ENCODE measurements at regions not wholly inside any gene's neighbourhood (a gene's known extent, or its start where the extent isn't known, plus 50 kb on each side); places are given as distances from the start of the nearest gene placed in this dataset.

GRCh38 chr6:3523966-3524365 is 67.1 kb upstream of the SLC22A23 start:
- no peak for TF ChIP-seq EP300 (IDR thresholded peaks at IDR 0.05)
- TF ChIP-seq POLR2AphosphoS5 (IDR thresholded peaks at IDR 0.05) = no peak
- TF ChIP-seq CTCF (IDR thresholded peaks at IDR 0.05) = no peak
- TF ChIP-seq POLR2A (IDR thresholded peaks at IDR 0.05) = no peak
- no peak overlapping the region for H3K4me3 ChIP-seq
- 87 to 94% (median 89%) methylated on average over 7 of the region's 7 CpGs for WGBS, 5 donors

GRCh38 chr6:3523271-3523670 is 66.4 kb upstream of the SLC22A23 start:
- intact Hi-C loops (cut with DNase I; ENCODE audit: low total_unique reads) = no loop called here
- TF ChIP-seq CTCF (IDR thresholded peaks at IDR 0.05) (no peak), EP300 (IDR thresholded peaks at IDR 0.05) (no peak), POLR2A (IDR thresholded peaks at IDR 0.05) (no peak), POLR2AphosphoS5 (IDR thresholded peaks at IDR 0.05) (no peak)
- WGBS, 5 donors = 39 to 60% (median 46%) methylated on average over 5 of the region's 5 CpGs
- Histone ChIP-seq H3K27ac (no peak overlapping the region), H3K27me3 (peaks cover 0 to 23% (median 0%) of the 10 kb centered on the region in 3 donors), H3K4me3 (no peak overlapping the region), H3K4me1 (no peaks in the 10 kb centered on the region), H3K9me3 (no peaks in the 10 kb centered on the region), H3K36me3 (no peaks in the 10 kb centered on the region)
- no peak for DNase-seq

More at GRCh38 chr6:3523966-3524365, 67.1 kb upstream of the SLC22A23 start:
- DNase-seq = no peak
- Histone ChIP-seq H3K27ac (no peak overlapping the region), H3K4me1 (no peaks in the 10 kb centered on the region), H3K27me3 (peaks cover 0 to 17% (median 0%) of the 10 kb centered on the region in 3 donors), H3K9me3 (no peaks in the 10 kb centered on the region), H3K36me3 (no peaks in the 10 kb centered on the region)
- intact Hi-C loops (cut with DNase I; ENCODE audit: low total_unique reads) = no loop called here

- H3K9me3 ChIP-seq = no peaks in the 10 kb centered on the region
- no peaks in the 10 kb centered on the region for H3K36me3 ChIP-seq
- H3K4me3 ChIP-seq = no peak overlapping the region
- H3K4me1 ChIP-seq = no peaks in the 10 kb centered on the region
- DNase-seq = no peak
- no peak for TF ChIP-seq CTCF (IDR thresholded peaks at IDR 0.05)
- no peak for TF ChIP-seq POLR2AphosphoS5 (IDR thresholded peaks at IDR 0.05)
- TF ChIP-seq EP300 (IDR thresholded peaks at IDR 0.05) = no peak
- TF ChIP-seq POLR2A (IDR thresholded peaks at IDR 0.05) = no peak
- peaks cover 0 to 28% (median 0%) of the 10 kb centered on the region in 3 donors for H3K27me3 ChIP-seq
- WGBS, 5 donors = 35 to 48% (median 41%) methylated on average over 7 of the region's 7 CpGs
- intact Hi-C loops (cut with DNase I; ENCODE audit: low total_unique reads) = no loop called here
- H3K27ac ChIP-seq = no peak overlapping the region
These were observed 65.9 kb upstream of the SLC22A23 start for GRCh38 chr6:3522561-3523260.

- intact Hi-C loops (cut with DNase I; ENCODE audit: low total_unique reads) = no loop called here
- no peak for DNase-seq
- TF ChIP-seq POLR2AphosphoS5 (IDR thresholded peaks at IDR 0.05) (no peak), EP300 (IDR thresholded peaks at IDR 0.05) (no peak), POLR2A (IDR thresholded peaks at IDR 0.05) (no peak), CTCF (IDR thresholded peaks at IDR 0.05) (no peak)
- H3K27me3 ChIP-seq = peaks cover 0 to 25% (median 0%) of the 10 kb centered on the region in 3 donors
- H3K9me3 ChIP-seq = no peaks in the 10 kb centered on the region
- H3K36me3 ChIP-seq = no peaks in the 10 kb centered on the region
- no peaks in the 10 kb centered on the region for H3K4me1 ChIP-seq
- no peak overlapping the region for H3K4me3 ChIP-seq
- H3K27ac ChIP-seq = no peak overlapping the region
- 84 to 89% (median 86%) methylated on average over 10 of the region's 10 CpGs for WGBS, 5 donors
These were observed 63.7 kb upstream of the SLC22A23 start for GRCh38 chr6:3520281-3521230.
